Endothelial cell of umbilical vein (primary cell): ENCODE measurements at regions not wholly inside any gene's neighbourhood (a gene's known extent, or its start where the extent isn't known, plus 50 kb on each side); places are given as distances from the start of the nearest gene placed in this dataset.

Source experiments
- BruUV-seq: library from RNA; stranded (reverse); fragments of 400-500 nt; replicated peaks from 2 replicates; lab custom pipeline; 2021; lab: Mats Ljungman, UMichigan
- CTCF ChIA-PET: fragments of 300-600, 350-600 bp; sonication (Branson Sonifier 250); formaldehyde crosslinking; loops from one replicate; lab custom pipeline; 2021; ENCODE audit warnings: antibody characterized with exemption, inconsistent platforms; lab: Charles Lee
- POLR2A ChIA-PET: fragments of 300-600, 350-600 bp; sonication (Branson Sonifier 250); formaldehyde crosslinking; loops from one replicate; lab custom pipeline; 2021; ENCODE audit warnings: antibody characterized with exemption, inconsistent platforms; lab: Charles Lee
- DNase-seq: peaks from one replicate; pipeline ENCODE4 v3.0.0-alpha.2; 2011; ENCODE audit warnings: low read depth, low spot score
- FAIRE-seq: peaks from 2 replicates; lab custom pipeline; 2011; peaks lifted over from hg19 to GRCh38; lab: Jason Lieb, UNC
- H2AFZ ChIP-seq: 2 replicates; pipeline ENCODE4 v1.6.0; 2012; ENCODE audit warnings: low read depth, low read length, control low read depth, inconsistent platforms
- H3K27ac ChIP-seq: 2 replicates; pipeline ENCODE4 v1.5.1; 2011; ENCODE audit warnings: low read depth, mild to moderate bottlenecking, control low read depth, low read length, moderate library complexity; ENCODE audit not compliant: insufficient read depth
- H3K27me3 ChIP-seq, 2 experiments: 2 replicates each; pipeline versions ENCODE4 v1.6.0 to v1.6.1; 2011; ENCODE audit warnings: low read length in 2 of 2, mixed read lengths in 1 of 2; ENCODE audit not compliant: control insufficient read depth in 2 of 2, insufficient read depth in 2 of 2
- H3K36me3 ChIP-seq, 2 experiments: 2 replicates in 1 of 2; 3 replicates in 1 of 2; pipeline ENCODE4 v1.5.1; 2011; ENCODE audit warnings: low read length in 2 of 2, mild to moderate bottlenecking in 1 of 2, moderate library complexity in 1 of 2; ENCODE audit not compliant: control insufficient read depth in 2 of 2, insufficient read depth in 2 of 2; ENCODE audit errors: extremely low read depth in 1 of 2
- H3K4me1 ChIP-seq: 3 replicates; pipeline ENCODE4 v1.5.1; 2011; ENCODE audit warnings: mild to moderate bottlenecking, low read length; ENCODE audit not compliant: control insufficient read depth, insufficient read depth; ENCODE audit errors: extremely low read depth
- H3K4me2 ChIP-seq: 2 replicates; pipeline ENCODE4 v1.6.1; 2011; ENCODE audit warnings: low read length, control low read depth, mixed read lengths; ENCODE audit not compliant: insufficient read depth
- H3K4me3 ChIP-seq, 3 experiments: fragments of 200-600 bp in 1 of 3; sonication (generic), shearing (Covaris generic) in 1 of 3; replicated peaks in 1 of 3; 2 replicates each; pipeline ENCODE4 v1.5.1; 2011 to 2016; ENCODE audit warnings: control low read depth in 3 of 3, low read length in 3 of 3, mild to moderate bottlenecking in 2 of 3, inconsistent platforms in 1 of 3, low read depth in 1 of 3, moderate library complexity in 1 of 3; ENCODE audit not compliant: insufficient read depth in 1 of 3
- H3K79me2 ChIP-seq: 2 replicates; pipeline ENCODE4 v1.6.0; 2012; ENCODE audit warnings: low read length, inconsistent platforms; ENCODE audit not compliant: control insufficient read depth, insufficient read depth
- H3K9ac ChIP-seq: replicated peaks from 2 replicates; pipeline ENCODE3; 2011; ENCODE audit warnings: low read length, control low read depth; ENCODE audit not compliant: insufficient read depth; ENCODE audit errors: extremely low read depth
- H3K9me1 ChIP-seq: replicated peaks from 3 replicates; pipeline ENCODE4 v1.6.0; 2011; ENCODE audit warnings: mild to moderate bottlenecking, low read length; ENCODE audit not compliant: control insufficient read depth, insufficient read depth; ENCODE audit errors: extremely low read depth
- H3K9me3 ChIP-seq: replicated peaks from 2 replicates; pipeline ENCODE4 v1.5.1; 2012; ENCODE audit warnings: low read length, inconsistent platforms; ENCODE audit not compliant: control insufficient read depth, insufficient read depth
- H4K20me1 ChIP-seq: replicated peaks from 2 replicates; pipeline ENCODE3; 2011; ENCODE audit warnings: mild to moderate bottlenecking, low read length; ENCODE audit not compliant: control insufficient read depth, insufficient read depth; ENCODE audit errors: extremely low read depth
- EZH2 ChIP-seq: IDR thresholded peaks from 2 replicates; pipeline ENCODE4 v1.6.1; 2012; ENCODE audit warnings: borderline replicate concordance, low read depth, mild to moderate bottlenecking, moderate library complexity, low read length, inconsistent platforms; ENCODE audit not compliant: severe bottlenecking
- FOS ChIP-seq: IDR thresholded peaks from 2 replicates; pipeline ENCODE4 v1.6.1; 2011; ENCODE audit warnings: mild to moderate bottlenecking, low read length, moderate library complexity, borderline replicate concordance; ENCODE audit not compliant: insufficient read depth
- GATA2 ChIP-seq: IDR thresholded peaks from 2 replicates; pipeline ENCODE4 v1.7.0; 2011; ENCODE audit warnings: low read depth, mild to moderate bottlenecking, moderate library complexity, mixed read lengths, low read length; ENCODE audit not compliant: insufficient read length, insufficient read depth
- JUN ChIP-seq: IDR thresholded peaks from 2 replicates; pipeline ENCODE4 v1.6.1; 2011; ENCODE audit warnings: borderline replicate concordance, low read depth; ENCODE audit not compliant: insufficient read length, insufficient read depth
- MYC ChIP-seq: IDR thresholded peaks from one replicate; pipeline ENCODE4 v1.6.1; 2011; ENCODE audit warnings: mild to moderate bottlenecking, low read depth, low read length
- POLR2A ChIP-seq: IDR thresholded peaks from 2 replicates; pipeline ENCODE4 v1.6.1; 2012; ENCODE audit warnings: low read depth, mild to moderate bottlenecking, control low read depth, low read length
- POLR2AphosphoS5 ChIP-seq: IDR thresholded peaks from 2 replicates; pipeline ENCODE4 v1.6.1; 2012; ENCODE audit warnings: low read depth, mild to moderate bottlenecking, control low read depth, low read length, moderate library complexity; ENCODE audit not compliant: insufficient read depth
- dilution Hi-C: fragments of 300-500 bp; cut with MboI; formaldehyde crosslinking; loops from one replicate; pipeline ENCODE4 v1.15.0; 2019; ENCODE audit warnings: low sequenced_read_pairs; ENCODE audit not compliant: extremely low pct_ligation_motif_present
- intact Hi-C: fragments of 100-400 bp; cut with micrococcal nuclease; formaldehyde crosslinking; loops from one replicate; pipeline ENCODE4 v1.10.0; 2022
- TF ChIP-seq, protein P1 (sequence below): IDR thresholded peaks from 2 replicates; pipeline ENCODE4 v1.6.1; 2011; ENCODE audit not compliant: insufficient read depth, insufficient read length
- TF ChIP-seq, protein P2 (sequence below), 2 donors: IDR thresholded peaks; 1 replicate in 1 of 2; 2 replicates in 1 of 2; pipeline ENCODE4 v1.5.1; 2011; ENCODE audit warnings: low read length in 2 of 2, mild to moderate bottlenecking in 2 of 2, moderate library complexity in 2 of 2, control low read depth in 1 of 2, inconsistent platforms in 1 of 2, low read depth in 1 of 2; ENCODE audit not compliant: insufficient read depth in 1 of 2; ENCODE audit errors: extremely low read depth in 1 of 2

DNA sequence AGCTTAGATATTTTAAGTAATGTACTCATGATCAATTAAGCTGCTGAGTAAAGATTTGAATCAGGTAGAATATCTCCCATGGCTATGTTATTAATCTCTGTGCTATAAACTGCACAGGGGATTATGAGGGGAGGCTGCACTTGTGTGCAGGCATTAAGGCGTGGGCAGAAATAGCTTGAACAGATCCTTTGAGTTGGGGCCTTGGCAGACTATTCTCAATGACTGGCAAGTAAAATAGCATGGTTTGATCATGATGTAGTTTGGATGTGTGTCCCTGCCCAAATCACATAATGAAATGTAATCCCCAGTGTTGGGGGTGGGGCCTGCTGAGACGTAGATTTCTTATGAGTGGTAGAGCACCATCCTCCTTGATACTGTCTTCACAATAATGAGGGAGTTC, 220.3 kb downstream of the PLPP3 start:
- H3K27ac ChIP-seq = no peak overlapping the region
- H3K4me2 ChIP-seq = no peak overlapping the region
- H3K9me3 ChIP-seq = no peaks in the 10 kb centered on the region
- intact Hi-C loops (no loop called here), dilution Hi-C loops (no loop called here)
- H3K36me3 ChIP-seq = no peaks in the 10 kb centered on the region
- BruUV-seq = no TSS peak
- POLR2A ChIA-PET = no interaction called here
- no peak overlapping the region for H3K9ac ChIP-seq
- H3K9me1 ChIP-seq = no peaks in the 10 kb centered on the region
- TF ChIP-seq POLR2A (no peak), FOS (no peak), EZH2 (no peak), MYC (no peak), JUN (no peak), GATA2 (no peak), POLR2AphosphoS5 (no peak)
- TF ChIP-seq, protein P1, sequence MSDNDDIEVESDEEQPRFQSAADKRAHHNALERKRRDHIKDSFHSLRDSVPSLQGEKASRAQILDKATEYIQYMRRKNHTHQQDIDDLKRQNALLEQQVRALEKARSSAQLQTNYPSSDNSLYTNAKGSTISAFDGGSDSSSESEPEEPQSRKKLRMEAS = no peak
- TF ChIP-seq, protein P2, sequence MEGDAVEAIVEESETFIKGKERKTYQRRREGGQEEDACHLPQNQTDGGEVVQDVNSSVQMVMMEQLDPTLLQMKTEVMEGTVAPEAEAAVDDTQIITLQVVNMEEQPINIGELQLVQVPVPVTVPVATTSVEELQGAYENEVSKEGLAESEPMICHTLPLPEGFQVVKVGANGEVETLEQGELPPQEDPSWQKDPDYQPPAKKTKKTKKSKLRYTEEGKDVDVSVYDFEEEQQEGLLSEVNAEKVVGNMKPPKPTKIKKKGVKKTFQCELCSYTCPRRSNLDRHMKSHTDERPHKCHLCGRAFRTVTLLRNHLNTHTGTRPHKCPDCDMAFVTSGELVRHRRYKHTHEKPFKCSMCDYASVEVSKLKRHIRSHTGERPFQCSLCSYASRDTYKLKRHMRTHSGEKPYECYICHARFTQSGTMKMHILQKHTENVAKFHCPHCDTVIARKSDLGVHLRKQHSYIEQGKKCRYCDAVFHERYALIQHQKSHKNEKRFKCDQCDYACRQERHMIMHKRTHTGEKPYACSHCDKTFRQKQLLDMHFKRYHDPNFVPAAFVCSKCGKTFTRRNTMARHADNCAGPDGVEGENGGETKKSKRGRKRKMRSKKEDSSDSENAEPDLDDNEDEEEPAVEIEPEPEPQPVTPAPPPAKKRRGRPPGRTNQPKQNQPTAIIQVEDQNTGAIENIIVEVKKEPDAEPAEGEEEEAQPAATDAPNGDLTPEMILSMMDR (IDR thresholded peaks at IDR 0.05; ENCODE audit: extremely low read depth in 1 of 2, insufficient read depth in 1 of 2, low read depth in 1 of 2, low read length in 2 of 2) = no peak
- no peaks in the 10 kb centered on the region for H3K27me3 ChIP-seq
- H4K20me1 ChIP-seq = no peaks in the 10 kb centered on the region
- CTCF ChIA-PET = interaction anchor here (1.6 kb wide), 1 partner anchor 14 kb away, joined by 8 read pairs; no protein-coding TSS in a partner anchor
- FAIRE-seq = no peak
- H3K4me1 ChIP-seq = peaks cover 12% of the 10 kb centered on the region
- no peaks in the 10 kb centered on the region for H3K79me2 ChIP-seq
- no peak overlapping the region for H2AFZ ChIP-seq
- no peak overlapping the region for H3K4me3 ChIP-seq
- no peak for DNase-seq
